HG03039 (cell line): ENCODE measurements at regions not wholly inside any gene's neighbourhood (a gene's known extent, or its start where the extent isn't known, plus 50 kb on each side); places are given as distances from the start of the nearest gene placed in this dataset.

ENCODE experiments used
- ATAC-seq: cut with Tn5 transposase; IDR thresholded peaks from one replicate; pipeline ENCODE4 v1.9.1; 2021; ENCODE audit warnings: mild to moderate bottlenecking, moderate library complexity; ENCODE audit not compliant: unreplicated experiment

GRCh38 chr5:56522169-56522568, 289.0 kb upstream of the ANKRD55 start:
- no peak for ATAC-seq

GRCh38 chr5:56520986-56521730, 288.0 kb upstream of the ANKRD55 start:
- no peak for ATAC-seq

- no peak for ATAC-seq
Measured at GRCh38 chr5:56518820-56519219, 285.7 kb upstream of the ANKRD55 start.

DNA sequence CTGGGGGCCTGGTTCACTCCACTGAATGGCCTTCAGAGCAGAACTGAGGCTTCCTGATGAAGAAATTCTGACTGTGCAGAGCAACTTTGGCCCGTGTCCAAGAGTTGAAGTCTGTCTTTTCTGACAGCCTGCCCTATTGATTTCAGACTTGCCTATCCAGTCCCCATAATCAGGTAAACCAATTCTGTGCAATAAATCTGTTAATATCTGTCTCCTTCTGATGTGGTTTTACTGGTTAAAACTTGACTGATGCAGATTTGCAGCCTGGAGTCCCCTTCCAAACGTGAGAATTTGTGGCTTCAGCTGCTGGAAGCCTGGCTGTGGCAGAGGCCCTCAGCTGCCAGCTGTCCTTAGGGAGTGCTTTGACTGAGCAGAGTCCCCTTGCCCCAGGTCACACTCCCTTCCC, 283.9 kb upstream of the ANKRD55 start:
- ATAC-seq: no peak

DNA sequence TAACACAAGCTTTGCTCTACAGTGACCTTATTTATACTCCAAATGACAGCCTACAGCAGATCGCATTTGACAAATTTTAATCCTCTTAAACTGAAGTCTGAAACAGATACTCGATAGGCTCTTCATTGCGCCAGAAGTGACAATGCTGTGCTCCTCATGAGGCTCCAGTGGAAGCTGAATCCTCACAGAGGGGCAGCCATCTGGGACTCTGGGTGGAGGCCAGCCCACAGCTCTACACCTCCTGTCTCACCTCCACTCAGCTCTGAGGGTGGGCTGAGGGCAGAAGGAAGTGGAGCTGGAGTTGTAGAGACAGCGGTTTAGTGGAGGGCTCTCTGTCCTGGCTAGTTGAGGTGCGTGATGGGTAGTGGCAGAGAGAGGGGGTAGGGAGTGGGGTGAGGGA, 283.3 kb upstream of the ANKRD55 start:
- no peak for ATAC-seq

- no peak for ATAC-seq
Measured at GRCh38 chr5:56516035-56516434, 282.9 kb upstream of the ANKRD55 start.

DNA sequence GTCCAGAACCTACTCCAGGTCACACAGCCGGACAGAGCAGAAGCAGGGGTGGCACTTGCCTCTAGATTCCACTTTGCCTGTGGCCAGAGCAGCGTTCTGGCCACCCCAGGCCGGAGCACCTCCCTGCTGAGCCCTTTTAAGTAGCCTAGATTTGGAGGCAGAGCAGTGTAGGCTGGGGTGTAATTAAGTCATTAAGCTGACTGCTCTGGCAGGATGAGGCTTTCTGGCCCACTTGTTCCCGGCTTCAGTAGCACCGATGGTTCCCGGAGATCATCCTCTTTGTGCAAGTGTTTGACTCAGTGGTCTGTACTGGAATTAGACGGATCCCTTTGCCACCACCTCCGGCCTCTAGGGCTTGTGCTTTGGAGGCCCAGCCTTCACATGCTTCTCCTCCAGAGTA, 281.9 kb upstream of the ANKRD55 start:
- no peak for ATAC-seq

- ATAC-seq: no peak
Measured at GRCh38 chr5:56514245-56514644, 281.1 kb upstream of the ANKRD55 start.

DNA sequence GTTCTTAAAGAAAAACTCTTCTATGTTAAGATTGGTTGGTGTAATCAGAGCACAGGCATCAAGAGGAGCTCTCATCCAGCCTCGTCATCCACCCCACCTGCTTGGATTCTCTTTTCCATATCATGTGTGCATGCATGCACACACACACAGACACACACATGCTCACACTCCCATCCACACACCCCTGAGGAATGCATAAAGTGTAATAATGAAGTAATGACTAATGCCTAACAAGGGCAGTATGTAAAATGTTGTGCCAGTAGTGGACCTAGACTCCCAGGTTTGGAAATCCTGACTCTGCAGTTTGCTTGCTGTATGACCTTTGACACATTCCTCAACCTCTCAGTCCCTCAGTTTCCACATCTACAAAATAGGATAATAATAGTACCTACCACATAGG, 280.0 kb upstream of the ANKRD55 start:
- no peak for ATAC-seq

- ATAC-seq: no peak
Measured at GRCh38 chr5:56512313-56512996, 279.3 kb upstream of the ANKRD55 start.

DNA sequence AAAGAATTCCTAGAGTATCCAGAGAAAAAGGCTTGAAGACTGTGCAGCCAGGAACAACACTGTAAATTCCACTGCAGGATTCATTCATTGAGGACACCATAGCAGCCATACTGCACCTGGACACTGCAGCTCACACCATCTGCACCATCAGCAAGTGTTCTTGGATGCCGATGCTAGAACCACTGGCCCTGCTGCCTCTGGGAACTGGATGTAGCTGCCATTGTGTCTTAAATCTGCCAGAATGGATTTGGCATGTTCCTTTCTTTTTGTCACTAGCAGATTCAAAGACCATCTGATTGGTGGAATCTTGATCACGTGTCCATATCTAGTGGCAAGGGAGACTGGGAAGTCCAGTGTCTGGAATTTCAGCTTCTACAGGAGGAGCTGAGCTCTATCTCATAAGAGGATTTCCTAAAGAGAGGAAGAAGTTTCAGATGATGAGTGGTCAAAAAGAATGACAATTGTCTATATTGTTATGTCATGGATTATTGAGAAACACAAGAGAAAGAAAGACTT, 278.3 kb upstream of the ANKRD55 start:
- no peak for ATAC-seq

DNA sequence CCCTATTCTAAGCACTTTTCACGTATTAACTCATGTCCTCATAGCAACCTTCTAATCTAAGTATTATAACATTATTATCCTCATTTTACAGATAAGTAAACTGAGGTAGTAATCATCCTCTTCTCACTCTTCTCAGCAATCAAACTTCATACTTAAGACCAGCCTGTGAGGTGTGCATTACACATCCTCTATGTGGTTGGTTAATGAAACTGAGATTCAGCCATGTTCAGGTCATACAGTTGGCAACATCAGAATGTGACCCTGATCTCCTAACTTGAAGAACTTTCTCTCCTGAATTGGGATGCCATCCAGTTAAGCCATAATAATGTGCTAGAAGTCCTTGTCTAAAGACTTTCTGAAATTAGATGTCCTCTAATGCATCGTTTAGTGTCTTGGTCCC, 275.1 kb upstream of the ANKRD55 start:
- no peak for ATAC-seq

DNA sequence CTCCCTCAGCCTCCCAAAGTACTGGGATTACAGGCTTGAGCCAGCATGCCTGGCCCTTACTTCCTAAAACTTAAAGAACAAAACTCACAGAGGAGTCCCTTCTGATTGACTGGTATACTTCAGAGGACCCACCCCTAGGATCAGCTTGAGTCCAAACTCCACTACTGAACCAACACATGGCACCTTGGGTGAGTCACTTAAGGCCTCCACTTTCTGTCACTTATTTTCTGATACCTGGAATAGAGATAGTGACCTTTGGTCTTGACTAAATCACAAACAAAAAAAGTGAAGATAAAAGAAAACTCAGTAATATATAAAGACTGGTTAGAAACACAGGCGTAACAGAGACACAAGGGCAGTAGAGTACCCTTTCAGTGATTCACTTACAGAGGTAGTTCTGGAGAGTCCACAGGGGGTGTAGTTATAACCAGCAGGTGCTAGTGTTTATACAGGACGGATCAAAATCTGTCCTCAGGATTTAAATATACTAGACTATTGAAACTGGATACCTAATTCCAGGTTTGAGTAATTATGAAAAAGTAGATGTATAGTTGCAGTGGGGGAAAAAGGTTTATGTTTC, 274.3 kb upstream of the ANKRD55 start:
- no peak for ATAC-seq

- no peak for ATAC-seq
Measured at GRCh38 chr5:56506211-56506965, 273.3 kb upstream of the ANKRD55 start.

- no peak for ATAC-seq
Measured at GRCh38 chr5:56503929-56504328, 270.8 kb upstream of the ANKRD55 start.

- ATAC-seq: no peak
Measured at GRCh38 chr5:56501781-56502557, 268.8 kb upstream of the ANKRD55 start.

- no peak for ATAC-seq
Measured at GRCh38 chr5:56499901-56500300, 266.8 kb upstream of the ANKRD55 start.

DNA sequence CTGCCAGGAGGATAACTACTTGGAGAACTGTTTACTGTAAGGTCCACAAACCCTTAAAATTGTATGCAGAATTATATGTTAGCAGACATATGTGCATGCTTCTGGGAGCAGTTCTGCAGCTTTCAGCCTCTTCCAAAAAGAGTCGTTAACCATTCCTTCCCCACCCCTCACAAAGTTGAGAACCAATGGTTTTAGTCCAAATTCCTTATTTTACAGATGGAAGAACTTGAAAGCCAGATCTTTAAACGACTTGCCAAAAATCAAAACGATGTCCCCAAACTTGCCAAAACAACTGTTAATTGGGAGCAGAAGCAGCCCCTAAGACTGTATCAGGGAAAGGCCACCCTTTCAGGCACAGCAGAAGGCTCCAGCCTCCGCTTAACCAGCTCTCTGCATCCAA, 266.4 kb upstream of the ANKRD55 start:
- ATAC-seq: no peak

DNA sequence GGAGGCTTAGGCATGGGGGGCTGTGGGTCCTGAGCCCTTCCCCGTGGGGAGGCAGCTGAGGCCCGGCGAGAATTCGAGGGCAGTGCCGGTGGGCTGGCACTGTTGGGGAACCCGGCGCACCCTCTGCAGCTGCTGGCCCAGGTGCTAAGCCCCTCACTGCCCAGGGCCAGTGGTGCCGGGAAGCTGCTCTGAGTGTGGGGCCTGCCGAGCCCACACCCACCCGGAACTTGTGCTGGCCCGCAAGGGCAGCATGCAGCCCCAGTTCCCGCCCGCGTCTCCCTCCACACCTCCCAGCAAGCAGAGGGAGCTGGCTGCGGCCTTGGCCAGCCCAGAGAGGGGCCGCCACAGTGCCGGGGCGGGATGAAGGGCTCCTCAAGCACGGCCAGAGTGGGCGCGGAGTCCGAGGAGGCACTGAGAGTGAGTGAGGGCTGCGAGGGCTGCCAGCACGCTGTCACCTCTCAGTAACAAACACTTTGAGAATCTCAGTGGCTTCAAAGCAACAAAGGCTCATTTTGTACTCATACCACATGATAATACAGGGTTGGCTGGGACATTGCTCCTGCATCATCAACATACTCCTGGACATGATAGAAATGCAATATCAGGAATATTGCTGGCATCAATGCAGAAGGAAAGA, 265.7 kb upstream of the ANKRD55 start:
- no peak for ATAC-seq

- ATAC-seq: no peak
Measured at GRCh38 chr5:56496581-56497063, 263.5 kb upstream of the ANKRD55 start.
